Neuronal stem cell (in vitro differentiated cells): ENCODE measurements at regions not wholly inside any gene's neighbourhood (a gene's known extent, or its start where the extent isn't known, plus 50 kb on each side); places are given as distances from the start of the nearest gene placed in this dataset.

Experiments used
- DNase-seq: peaks from one replicate; pipeline ENCODE4 v3.0.0-alpha.2; 2013; ENCODE audit warnings: low spot score
- H2AFZ ChIP-seq: one replicate; pipeline ENCODE4 v1.6.1; 2013; ENCODE audit warnings: mild to moderate bottlenecking, low read length, inconsistent platforms
- H2AK5ac ChIP-seq: 2 replicates; pipeline ENCODE4 v1.6.1; 2013; ENCODE audit warnings: low read depth, mild to moderate bottlenecking, inconsistent platforms, low read length, moderate library complexity, mixed read lengths
- H2BK120ac ChIP-seq: 2 replicates; pipeline ENCODE4 v1.6.1; 2013; ENCODE audit warnings: low read depth, mild to moderate bottlenecking, inconsistent platforms, low read length, moderate library complexity, mixed read lengths
- H2BK12ac ChIP-seq: one replicate; pipeline ENCODE4 v1.6.1; 2013; ENCODE audit warnings: low read length, inconsistent platforms
- H2BK15ac ChIP-seq: 2 replicates; pipeline ENCODE4 v1.6.1; 2013; ENCODE audit warnings: mild to moderate bottlenecking, low read length, inconsistent platforms, mixed read lengths
- H2BK5ac ChIP-seq: one replicate; pipeline ENCODE4 v1.6.1; 2013; ENCODE audit warnings: inconsistent platforms, mild to moderate bottlenecking, low read length, moderate library complexity
- H3K14ac ChIP-seq: one replicate; pipeline ENCODE4 v1.6.1; 2013; ENCODE audit warnings: low read length, inconsistent platforms
- H3K18ac ChIP-seq: 2 replicates; pipeline ENCODE4 v1.6.1; 2013; ENCODE audit warnings: low read length, inconsistent platforms
- H3K23ac ChIP-seq: 2 replicates; pipeline ENCODE4 v1.6.1; 2013; ENCODE audit warnings: low read depth, mild to moderate bottlenecking, mixed read lengths, low read length, inconsistent platforms; ENCODE audit not compliant: poor library complexity
- H3K27ac ChIP-seq: replicated peaks from 3 replicates; pipeline ENCODE4 v1.5.1; 2013; ENCODE audit warnings: low read length, inconsistent platforms
- H3K27me3 ChIP-seq, 3 experiments: 2 replicates each; pipeline ENCODE4 v1.6.1; 2013; ENCODE audit warnings: low read length in 3 of 3, mild to moderate bottlenecking in 2 of 3, inconsistent platforms in 1 of 3, low read depth in 1 of 3, mixed read lengths in 1 of 3, moderate library complexity in 1 of 3; ENCODE audit not compliant: control insufficient read depth in 3 of 3, insufficient read depth in 3 of 3
- H3K36me3 ChIP-seq, 2 donors: replicated peaks in 1 of 2; 2 replicates each; pipeline ENCODE4 v1.6.1; 2013; ENCODE audit warnings: low read length in 2 of 2; ENCODE audit not compliant: control insufficient read depth in 2 of 2, insufficient read depth in 2 of 2
- H3K4ac ChIP-seq: 2 replicates; pipeline ENCODE4 v1.6.1; 2013; ENCODE audit warnings: inconsistent platforms, mild to moderate bottlenecking, low read length, moderate library complexity
- H3K4me1 ChIP-seq, 2 donors: 1 replicate in 1 of 2; 2 replicates in 1 of 2; pipeline ENCODE4 v1.6.1; 2013; ENCODE audit warnings: low read length in 2 of 2, low read depth in 1 of 2; ENCODE audit not compliant: control insufficient read depth in 2 of 2, insufficient read depth in 1 of 2
- H3K4me2 ChIP-seq: one replicate; pipeline ENCODE4 v1.6.1; 2013; ENCODE audit warnings: mild to moderate bottlenecking, low read length, inconsistent platforms; ENCODE audit not compliant: insufficient read depth, poor library complexity, severe bottlenecking
- H3K4me3 ChIP-seq, 2 donors: 2 replicates each; pipeline ENCODE4 v1.5.1; 2013; ENCODE audit warnings: low read length in 2 of 2, mild to moderate bottlenecking in 2 of 2, inconsistent platforms in 1 of 2, moderate library complexity in 1 of 2
- H3K79me1 ChIP-seq: one replicate; pipeline ENCODE4 v1.6.1; 2013; ENCODE audit warnings: low read depth, mild to moderate bottlenecking, inconsistent platforms, low read length, moderate library complexity
- H3K9ac ChIP-seq: one replicate; pipeline ENCODE4 v1.6.1; 2013; ENCODE audit warnings: mild to moderate bottlenecking, low read depth, low read length, inconsistent platforms; ENCODE audit not compliant: poor library complexity
- H3K9me3 ChIP-seq, 2 donors: replicated peaks in 1 of 2; 2 replicates each; pipeline versions ENCODE3 to v1.6.1; 2013; ENCODE audit warnings: low read length in 2 of 2, mild to moderate bottlenecking in 2 of 2, inconsistent platforms in 1 of 2, low read depth in 1 of 2, mixed read lengths in 1 of 2, moderate library complexity in 1 of 2; ENCODE audit not compliant: control insufficient read depth in 2 of 2, insufficient read depth in 1 of 2
- H4K8ac ChIP-seq: one replicate; pipeline ENCODE4 v1.6.1; 2013; ENCODE audit warnings: low read depth, mild to moderate bottlenecking, inconsistent platforms, low read length, moderate library complexity
- H4K91ac ChIP-seq: one replicate; pipeline ENCODE4 v1.6.1; 2013; ENCODE audit warnings: low read length, low read depth, mild to moderate bottlenecking, inconsistent platforms; ENCODE audit not compliant: poor library complexity
- WGBS, 2 donors: extraction: QIAGEN DNeasy Blood & Tissue Kit; methylation state at CpG; one replicate each; pipeline ENCODE4 v1.1.7; 2013; ENCODE audit warnings: missing lambda C conversion rate in 2 of 2, mixed read lengths in 1 of 2; ENCODE audit not compliant: insufficient read length in 2 of 2, insufficient replicate concordance in 1 of 2; ENCODE audit errors: extremely low coverage in 2 of 2; 5-methylcytosine and 5-hydroxymethylcytosine counted together

- no peak overlapping the region for H3K27ac ChIP-seq
- no peak for DNase-seq
These were observed 142.3 kb downstream of the PCDH18 start for GRCh38 chr4:137389911-137390520.

GRCh38 chr4:137387924-137388323 is 144.4 kb downstream of the PCDH18 start:
- no peak overlapping the region for H2BK120ac ChIP-seq
- H3K4ac ChIP-seq = no peak overlapping the region
- H2AK5ac ChIP-seq = no peak overlapping the region
- no peaks in the 10 kb centered on the region for H3K9me3 ChIP-seq
- no peak overlapping the region for H2AFZ ChIP-seq
- no peak overlapping the region for H3K23ac ChIP-seq
- no peak overlapping the region for H3K4me2 ChIP-seq
- no peak overlapping the region for H3K27ac ChIP-seq
- no peak overlapping the region for H3K14ac ChIP-seq
- no peak overlapping the region for H3K9ac ChIP-seq
- no peak overlapping the region for H2BK5ac ChIP-seq
- H3K18ac ChIP-seq = no peak overlapping the region
- no peaks in the 10 kb centered on the region for H3K79me1 ChIP-seq
- H3K27me3 ChIP-seq = no peaks in the 10 kb centered on the region
- H3K4me1 ChIP-seq = peaks cover 0 to 8% of the 10 kb centered on the region in 2 donors
- H3K36me3 ChIP-seq = no peaks in the 10 kb centered on the region
- no peak overlapping the region for H4K91ac ChIP-seq
- no CpG with 5 or more reads among the region's 3 CpGs for WGBS, 2 donors
- H4K8ac ChIP-seq = no peak overlapping the region
- DNase-seq = no peak
- H3K4me3 ChIP-seq = no peak overlapping the region
- no peak overlapping the region for H2BK12ac ChIP-seq
- no peak overlapping the region for H2BK15ac ChIP-seq

More at GRCh38 chr4:137389911-137390520, 142.3 kb downstream of the PCDH18 start:
- WGBS, 2 donors = no CpG with 5 or more reads among the region's 1 CpG
- peaks cover 0 to 18% of the 10 kb centered on the region in 2 donors for H3K4me1 ChIP-seq
- H2BK120ac ChIP-seq = no peak overlapping the region
- H3K4me3 ChIP-seq = no peak overlapping the region
- H3K14ac ChIP-seq = no peak overlapping the region
- no peak overlapping the region for H4K8ac ChIP-seq
- no peak overlapping the region for H2BK15ac ChIP-seq
- H3K27me3 ChIP-seq = no peaks in the 10 kb centered on the region
- no peak overlapping the region for H3K23ac ChIP-seq
- no peak overlapping the region for H3K4ac ChIP-seq
- H3K9me3 ChIP-seq = no peaks in the 10 kb centered on the region
- H3K9ac ChIP-seq = no peak overlapping the region
- no peak overlapping the region for H2AFZ ChIP-seq
- no peak overlapping the region for H2AK5ac ChIP-seq
- no peak overlapping the region for H3K4me2 ChIP-seq
- H4K91ac ChIP-seq = no peak overlapping the region
- no peak overlapping the region for H2BK5ac ChIP-seq
- no peaks in the 10 kb centered on the region for H3K79me1 ChIP-seq
- no peaks in the 10 kb centered on the region for H3K36me3 ChIP-seq
- H2BK12ac ChIP-seq = no peak overlapping the region
- H3K18ac ChIP-seq = no peak overlapping the region

- H2BK12ac ChIP-seq = no peak overlapping the region
- no peaks in the 10 kb centered on the region for H3K36me3 ChIP-seq
- no CpG with 5 or more reads among the region's 1 CpG for WGBS, 2 donors
- no peak overlapping the region for H3K23ac ChIP-seq
- H2BK5ac ChIP-seq = no peak overlapping the region
- no peak overlapping the region for H2BK120ac ChIP-seq
- no peak overlapping the region for H3K4me3 ChIP-seq
- H4K8ac ChIP-seq = no peak overlapping the region
- no peaks in the 10 kb centered on the region for H3K4me1 ChIP-seq
- no peak overlapping the region for H3K4ac ChIP-seq
- H3K18ac ChIP-seq = no peak overlapping the region
- no peak overlapping the region for H2BK15ac ChIP-seq
- H3K79me1 ChIP-seq = no peaks in the 10 kb centered on the region
- no peak overlapping the region for H2AK5ac ChIP-seq
- no peak overlapping the region for H3K9ac ChIP-seq
- no peaks in the 10 kb centered on the region for H3K9me3 ChIP-seq
- H4K91ac ChIP-seq = no peak overlapping the region
- H3K27ac ChIP-seq = no peak overlapping the region
- no peaks in the 10 kb centered on the region for H3K27me3 ChIP-seq
- H3K14ac ChIP-seq = no peak overlapping the region
- DNase-seq = no peak
- H2AFZ ChIP-seq = no peak overlapping the region
- H3K4me2 ChIP-seq = no peak overlapping the region
These were observed 147.8 kb downstream of the PCDH18 start for GRCh38 chr4:137384476-137384875.

GRCh38 chr4:137378821-137379220 is 153.5 kb downstream of the PCDH18 start:
- no CpG with 5 or more reads among the region's 1 CpG for WGBS, 2 donors
- Histone ChIP-seq H3K9me3 (peaks cover 0 to 1% of the 10 kb centered on the region in 2 donors), H2AFZ (no peak overlapping the region), H3K18ac (no peak overlapping the region), H2BK12ac (no peak overlapping the region), H3K4me3 (no peak overlapping the region), H3K9ac (no peak overlapping the region), H3K79me1 (no peaks in the 10 kb centered on the region), H3K23ac (no peak overlapping the region), H2BK15ac (no peak overlapping the region), H2AK5ac (no peak overlapping the region), H2BK120ac (no peak overlapping the region), H3K36me3 (no peaks in the 10 kb centered on the region), H2BK5ac (no peak overlapping the region), H3K4me2 (no peak overlapping the region), H3K14ac (no peak overlapping the region), H3K27me3 (no peaks in the 10 kb centered on the region), H3K4ac (no peak overlapping the region), H4K8ac (no peak overlapping the region), H3K27ac (no peak overlapping the region), H4K91ac (no peak overlapping the region), H3K4me1 (peaks cover 2% of the 10 kb centered on the region in 2 donors)
- no peak for DNase-seq
